Left ventricle myocardium inferior (tissue), 1 donor: ENCODE measurements at regions not wholly inside any gene's neighbourhood (a gene's known extent, or its start where the extent isn't known, plus 50 kb on each side); places are given as distances from the start of the nearest gene placed in this dataset.

ENCODE experiments used
- DNase-seq: peaks from one replicate; pipeline ENCODE4 v3.0.0-alpha.2; 2020
- H3K27ac ChIP-seq: fragments of 200-600 bp; replicated peaks from 2 replicates; pipeline ENCODE4 v1.8.0; 2021
- H3K27me3 ChIP-seq: fragments of 200-600 bp; 2 replicates; pipeline ENCODE4 v1.8.0; 2021; ENCODE audit warnings: low read depth
- H3K36me3 ChIP-seq: fragments of 200-600 bp; 2 replicates; pipeline ENCODE4 v1.8.0; 2021
- H3K4me1 ChIP-seq: fragments of 200-600 bp; 2 replicates; pipeline ENCODE4 v1.8.0; 2021
- H3K4me3 ChIP-seq: fragments of 200-600 bp; 2 replicates; pipeline ENCODE4 v1.8.0; 2021; ENCODE audit warnings: mild to moderate bottlenecking, moderate library complexity
- H3K9me3 ChIP-seq: fragments of 200-600 bp; replicated peaks from 2 replicates; pipeline ENCODE4 v1.8.0; 2021
- CTCF ChIP-seq: fragments of 200-600 bp; IDR thresholded peaks from 2 replicates; pipeline ENCODE4 v1.8.0; 2021; ENCODE audit warnings: antibody characterized with exemption, mild to moderate bottlenecking, borderline replicate concordance
- intact Hi-C: fragments of 100-400 bp; cut with micrococcal nuclease; formaldehyde crosslinking; loops from one replicate; pipeline ENCODE4 v1.11.0; 2022
- donor health status: DM: no; HTN: yes; CAD: no; lungs with severe emphysema.

GRCh38 chr7:149686449-149686848 is 86.9 kb downstream of the ZNF467 start:
- H3K9me3 ChIP-seq: peaks cover 4% of the 10 kb centered on the region
- no peaks in the 10 kb centered on the region for H3K36me3 ChIP-seq
- intact Hi-C loops: no loop called here
- DNase-seq: no peak
- TF ChIP-seq CTCF: no peak
- no peaks in the 10 kb centered on the region for H3K4me1 ChIP-seq
- no peak overlapping the region for H3K4me3 ChIP-seq
- no peak overlapping the region for H3K27ac ChIP-seq
- peaks cover 46% of the 10 kb centered on the region for H3K27me3 ChIP-seq

- H3K4me3 ChIP-seq: no peak overlapping the region
- no peaks in the 10 kb centered on the region for H3K36me3 ChIP-seq
- intact Hi-C loops: no loop called here
- H3K27ac ChIP-seq: no peak overlapping the region
- H3K27me3 ChIP-seq: peaks cover 44% of the 10 kb centered on the region
- H3K4me1 ChIP-seq: no peaks in the 10 kb centered on the region
- no peak for DNase-seq
- no peak for TF ChIP-seq CTCF
- peaks cover 4% of the 10 kb centered on the region for H3K9me3 ChIP-seq
Observed at GRCh38 chr7:149686011-149686410, 87.4 kb downstream of the ZNF467 start.

GRCh38 chr7:149685455-149685854 is 87.9 kb downstream of the ZNF467 start:
- Histone ChIP-seq H3K27me3 (peaks cover 42% of the 10 kb centered on the region), H3K36me3 (no peaks in the 10 kb centered on the region)

GRCh38 chr7:149683898-149684297 is 89.5 kb downstream of the ZNF467 start:
- intact Hi-C loops: no loop called here
- no peak overlapping the region for H3K4me3 ChIP-seq
- peaks cover 12% of the 10 kb centered on the region for H3K9me3 ChIP-seq
- peaks cover 27% of the 10 kb centered on the region for H3K27me3 ChIP-seq
- DNase-seq: no peak
- no peaks in the 10 kb centered on the region for H3K4me1 ChIP-seq
- H3K36me3 ChIP-seq: no peaks in the 10 kb centered on the region
- no peak for TF ChIP-seq CTCF
- no peak overlapping the region for H3K27ac ChIP-seq

More at GRCh38 chr7:149685455-149685854, 87.9 kb downstream of the ZNF467 start:
- no peak for TF ChIP-seq CTCF
- Histone ChIP-seq H3K4me3 (no peak overlapping the region), H3K4me1 (no peaks in the 10 kb centered on the region), H3K9me3 (peaks cover 9% of the 10 kb centered on the region), H3K27ac (no peak overlapping the region)
- intact Hi-C loops: no loop called here
- DNase-seq: no peak

GRCh38 chr7:149683181-149683580 is 90.2 kb downstream of the ZNF467 start:
- no peak for TF ChIP-seq CTCF
- Histone ChIP-seq H3K27me3 (peaks cover 22% of the 10 kb centered on the region), H3K27ac (no peak overlapping the region), H3K4me3 (no peak overlapping the region), H3K4me1 (no peaks in the 10 kb centered on the region), H3K36me3 (no peaks in the 10 kb centered on the region), H3K9me3 (peaks cover 7% of the 10 kb centered on the region)
- intact Hi-C loops: no loop called here
- no peak for DNase-seq

- intact Hi-C loops: no loop called here
- Histone ChIP-seq H3K27me3 (peaks cover 25% of the 10 kb centered on the region), H3K9me3 (peaks cover 7% of the 10 kb centered on the region), H3K4me1 (no peaks in the 10 kb centered on the region), H3K36me3 (no peaks in the 10 kb centered on the region), H3K27ac (no peak overlapping the region), H3K4me3 (no peak overlapping the region)
- no peak for TF ChIP-seq CTCF
- no peak for DNase-seq
Observed at GRCh38 chr7:149682038-149682437, 91.3 kb downstream of the ZNF467 start.
